Muscle of arm (tissue), 1 donor: ENCODE measurements at regions not wholly inside any gene's neighbourhood (a gene's known extent, or its start where the extent isn't known, plus 50 kb on each side); places are given as distances from the start of the nearest gene placed in this dataset.

Experiments
- DNase-seq: peaks from one replicate; pipeline ENCODE4 v3.0.0-alpha.2; 2013

DNA sequence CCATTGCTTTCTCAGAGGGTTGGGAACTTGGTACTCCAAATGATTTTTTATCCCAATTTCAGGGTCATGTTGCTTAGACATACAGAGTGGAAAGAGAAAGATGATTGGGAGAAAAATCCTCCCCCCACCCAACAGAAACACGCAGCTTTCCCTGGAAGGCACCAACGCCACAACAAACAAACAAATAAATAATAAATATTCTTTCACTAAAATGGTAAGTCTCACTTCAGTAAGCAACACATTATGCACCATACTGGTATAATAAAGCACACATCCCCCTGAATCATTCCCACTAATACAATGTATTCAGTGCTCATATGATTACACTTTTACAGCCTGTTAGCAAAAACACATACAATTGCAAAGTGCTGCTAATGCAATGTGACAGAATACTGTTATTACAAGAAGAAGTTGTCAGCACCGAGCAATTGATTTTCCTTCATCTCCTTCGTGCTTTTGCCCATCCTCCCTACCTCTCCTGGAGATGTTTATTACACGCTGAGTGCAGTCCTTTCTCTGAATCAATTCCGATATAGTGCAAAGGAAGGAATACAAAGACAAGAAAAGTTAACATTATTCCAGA is 359.9 kb downstream of the TXNL1 start:
- no peak for DNase-seq

DNA sequence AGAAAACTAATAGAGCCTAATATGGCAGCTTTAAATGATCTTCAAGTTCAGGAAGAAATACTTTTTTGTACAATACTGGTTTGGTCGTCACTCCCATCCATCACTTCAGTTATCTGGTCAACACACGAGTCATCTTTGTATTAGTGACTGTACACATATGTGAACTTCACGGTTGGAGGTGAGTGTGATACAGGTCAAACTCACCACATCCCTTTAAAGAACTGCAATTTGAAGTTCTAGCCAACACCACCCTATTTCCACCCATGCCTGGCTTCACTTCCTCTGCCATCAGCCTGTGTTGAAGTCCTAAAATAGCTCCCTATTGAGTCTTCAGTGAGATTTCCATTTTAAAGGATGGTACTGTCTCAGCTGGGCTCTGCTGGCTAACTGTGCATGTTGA is 361.9 kb downstream of the TXNL1 start:
- no peak for DNase-seq

DNA sequence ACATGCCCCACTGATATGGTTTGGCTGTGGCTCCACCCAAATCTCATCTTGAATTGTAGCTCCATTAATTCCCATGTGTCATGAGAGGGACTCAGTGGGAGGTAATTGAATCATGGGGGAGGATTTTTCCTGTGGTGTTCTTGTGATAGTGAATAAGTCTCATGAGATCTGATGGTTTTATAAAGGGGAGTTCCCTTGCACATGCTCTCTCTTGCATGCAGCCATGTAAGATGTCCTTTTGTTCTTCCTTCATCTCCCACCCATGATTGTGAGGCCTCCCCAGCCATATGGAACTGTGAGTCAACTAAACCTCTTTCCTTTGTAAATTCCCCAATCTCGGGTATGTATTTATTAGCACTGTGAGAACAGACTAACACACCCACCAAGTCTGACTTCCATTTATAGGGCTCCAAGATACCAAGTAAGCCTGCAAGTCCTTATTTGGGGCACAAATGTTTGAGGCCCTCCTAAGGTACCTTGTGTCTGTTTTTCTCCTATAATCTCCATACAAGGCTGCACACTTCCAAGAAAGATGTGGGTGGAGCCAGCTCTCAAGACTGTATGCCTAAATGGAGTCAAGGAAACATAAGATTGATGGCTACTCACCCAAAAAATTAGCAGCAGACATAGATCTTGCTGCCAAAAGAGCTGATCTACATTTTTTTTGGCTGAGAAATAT is 364.7 kb downstream of the TXNL1 start:
- DNase-seq = no peak

DNA sequence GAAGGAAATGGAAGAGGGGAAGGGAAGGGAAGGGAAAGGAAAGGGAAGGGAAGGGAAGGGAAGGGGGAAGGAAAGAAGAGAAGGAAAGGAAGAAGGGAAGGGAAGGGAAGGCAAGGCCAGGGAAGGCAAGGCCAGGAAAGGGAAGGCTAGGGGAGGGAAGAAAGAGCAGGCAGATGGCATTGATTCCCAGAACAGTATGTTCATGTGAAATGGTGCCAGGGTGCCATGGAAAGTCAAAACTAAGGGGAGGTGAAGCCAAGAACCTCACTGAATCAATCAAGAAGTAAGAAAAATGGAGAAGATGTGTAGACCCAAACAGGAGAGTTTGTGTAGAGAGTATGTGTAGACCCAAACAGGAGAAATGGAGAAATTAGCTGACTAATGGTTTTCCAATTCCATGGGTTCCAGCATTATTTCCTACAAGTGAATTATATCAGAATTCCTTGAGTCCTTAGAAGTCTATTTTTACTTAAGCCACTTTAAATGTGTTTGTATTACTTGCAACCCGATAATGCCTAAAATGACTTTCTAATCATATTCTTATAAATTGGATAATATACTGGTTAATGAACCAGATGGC is 367.6 kb downstream of the TXNL1 start:
- no peak for DNase-seq

DNA sequence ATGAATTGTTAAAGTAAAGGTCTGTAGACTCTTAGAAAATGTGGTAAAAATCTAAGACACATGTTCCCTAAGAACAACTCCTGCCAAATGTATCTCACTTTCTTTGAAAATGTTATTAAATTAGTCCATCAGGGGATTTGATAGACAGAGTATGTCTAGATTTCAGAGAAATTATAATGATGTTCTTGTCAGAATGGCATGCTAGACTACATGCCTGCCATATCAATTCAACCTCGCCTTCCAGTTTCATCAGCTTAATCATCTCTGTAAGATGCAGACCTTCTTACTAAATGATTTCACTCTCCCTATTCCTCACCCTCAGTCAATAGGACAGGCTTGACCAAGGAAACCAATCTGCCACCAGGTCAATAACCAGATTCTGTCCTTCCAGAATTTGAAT is 368.4 kb downstream of the TXNL1 start:
- DNase-seq = no peak

DNA sequence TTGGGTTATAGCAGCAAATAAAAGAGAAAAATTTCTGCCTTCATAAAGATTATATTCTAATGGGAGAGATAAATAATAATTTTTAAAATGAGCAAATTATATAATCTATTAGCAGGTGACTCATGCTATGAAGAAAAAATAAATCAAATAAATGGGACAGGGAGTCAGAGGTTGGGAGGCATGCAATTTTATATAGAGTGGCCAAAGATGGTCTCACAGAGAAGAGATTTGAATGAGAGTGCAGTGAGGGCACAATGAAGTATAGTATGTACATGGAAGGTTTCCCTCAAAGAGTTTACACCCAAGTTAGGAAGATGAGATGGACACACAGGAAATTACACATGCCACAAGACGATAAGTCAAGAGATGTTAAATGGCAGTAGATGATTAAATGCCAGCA is 369.4 kb downstream of the TXNL1 start:
- no peak for DNase-seq

DNA sequence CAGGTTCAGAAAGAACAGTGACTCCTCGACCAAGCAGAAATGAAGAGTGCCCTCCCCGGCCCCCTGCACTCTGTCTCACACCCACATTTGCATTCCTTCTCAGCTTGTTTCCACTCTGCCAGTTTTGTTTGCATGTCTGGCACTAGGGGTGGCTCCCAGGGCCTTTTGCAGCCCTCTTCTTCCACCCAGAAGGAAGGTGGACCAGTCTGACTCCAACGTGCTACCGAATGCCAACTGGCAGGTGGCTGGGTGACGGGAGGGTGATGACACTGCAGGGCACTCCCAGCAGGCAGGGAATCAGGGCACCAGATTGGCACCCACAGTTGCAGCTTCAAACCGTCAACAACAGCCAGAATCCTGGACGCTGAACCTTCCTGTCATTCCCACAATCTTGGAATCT is 371.1 kb downstream of the TXNL1 start:
- DNase-seq = no peak

DNA sequence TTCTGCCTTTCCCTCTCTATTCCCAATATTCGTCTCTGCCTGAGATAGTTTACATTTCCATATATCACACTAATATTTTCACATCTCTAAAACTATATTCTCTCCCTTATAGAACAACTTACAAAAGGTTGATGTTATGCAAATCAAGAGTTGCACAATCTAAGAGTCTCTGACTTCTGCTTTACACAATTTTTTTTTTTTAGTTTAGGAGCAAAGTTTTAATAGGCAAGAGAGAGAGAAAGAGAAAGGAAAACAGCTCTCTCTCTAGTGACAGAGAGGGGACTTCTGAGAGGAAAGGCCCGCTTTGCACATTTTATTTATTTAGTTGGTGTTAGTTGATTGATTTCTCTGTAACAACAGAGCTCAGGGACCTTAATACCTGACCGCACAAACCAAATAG is 380.2 kb downstream of the TXNL1 start:
- DNase-seq = no peak

DNA sequence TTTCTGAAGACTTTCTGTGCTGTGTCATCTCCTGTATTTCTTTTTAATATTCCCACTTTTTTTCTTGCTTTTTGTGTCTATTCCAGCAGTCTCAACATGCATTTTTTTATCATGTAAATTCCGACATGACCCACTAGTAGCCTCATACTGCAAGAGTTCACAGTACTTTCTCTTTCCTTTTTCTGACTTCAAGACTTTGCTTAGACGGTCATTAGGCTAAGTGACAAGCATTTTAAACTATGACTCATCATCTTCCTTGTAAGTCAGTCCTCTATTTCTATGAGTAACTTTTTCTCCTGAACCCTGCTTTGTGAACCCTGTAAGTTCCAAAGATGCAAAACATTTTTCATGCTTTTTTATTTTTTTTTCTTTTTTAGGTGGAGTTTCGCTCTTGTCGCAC is 381.2 kb downstream of the TXNL1 start:
- no peak for DNase-seq

DNA sequence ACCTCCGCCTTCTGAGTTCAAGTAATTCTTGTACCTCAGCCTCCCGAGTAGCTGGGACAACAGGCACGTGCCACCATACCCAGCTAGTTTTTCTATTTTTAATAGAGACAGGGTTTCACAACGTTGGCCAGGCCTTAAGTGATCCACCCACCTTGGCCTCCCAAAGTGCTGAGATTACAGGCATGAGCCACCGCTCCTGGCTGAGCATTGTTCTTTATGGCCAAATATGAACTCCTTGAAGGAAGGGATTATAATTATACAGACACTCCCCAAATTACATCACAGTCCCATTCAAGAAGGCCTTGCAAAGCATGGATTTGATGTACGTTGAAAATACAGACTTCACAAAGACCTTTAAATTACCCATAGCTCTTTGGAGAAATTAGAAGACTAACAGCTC is 381.7 kb downstream of the TXNL1 start:
- no peak for DNase-seq

DNA sequence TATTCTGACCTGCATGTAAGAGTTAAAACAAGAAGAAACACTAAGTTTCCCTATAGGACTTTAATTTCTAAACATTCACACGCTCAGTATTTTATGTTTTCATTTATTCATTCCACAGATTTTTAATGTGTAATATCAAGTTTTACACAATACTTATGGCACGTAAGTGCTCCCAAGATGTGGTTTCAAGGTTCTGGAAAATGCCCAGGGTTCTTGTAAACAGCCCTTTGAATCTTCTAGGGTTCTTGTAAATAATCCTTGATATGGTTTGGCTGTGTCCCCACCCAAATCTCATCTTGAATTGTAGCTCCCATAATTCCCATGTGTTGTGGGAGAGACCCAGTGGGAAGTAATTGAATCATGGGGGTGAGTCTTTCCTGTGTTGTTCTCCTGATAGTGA is 383.0 kb downstream of the TXNL1 start:
- DNase-seq = no peak

DNA sequence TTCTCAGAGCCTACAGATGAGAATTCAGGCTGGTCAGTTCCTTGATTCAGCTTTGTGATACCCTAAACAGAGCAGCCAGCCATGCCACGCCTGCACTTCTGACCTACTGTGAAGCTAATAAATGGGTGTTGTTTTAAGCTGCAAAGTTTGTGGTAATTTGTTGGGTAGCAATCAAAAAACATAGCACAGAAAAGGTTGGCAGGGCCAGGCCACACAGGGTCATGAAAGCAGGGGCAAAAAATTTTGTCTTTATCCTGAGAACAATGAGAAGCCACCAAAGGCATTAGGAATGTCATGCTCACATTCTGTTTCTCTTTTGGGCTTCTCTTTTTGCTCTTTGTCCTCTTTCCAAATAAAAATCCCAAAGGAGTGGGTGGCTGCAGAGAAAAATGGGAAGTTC is 385.9 kb downstream of the TXNL1 start:
- no peak for DNase-seq

DNA sequence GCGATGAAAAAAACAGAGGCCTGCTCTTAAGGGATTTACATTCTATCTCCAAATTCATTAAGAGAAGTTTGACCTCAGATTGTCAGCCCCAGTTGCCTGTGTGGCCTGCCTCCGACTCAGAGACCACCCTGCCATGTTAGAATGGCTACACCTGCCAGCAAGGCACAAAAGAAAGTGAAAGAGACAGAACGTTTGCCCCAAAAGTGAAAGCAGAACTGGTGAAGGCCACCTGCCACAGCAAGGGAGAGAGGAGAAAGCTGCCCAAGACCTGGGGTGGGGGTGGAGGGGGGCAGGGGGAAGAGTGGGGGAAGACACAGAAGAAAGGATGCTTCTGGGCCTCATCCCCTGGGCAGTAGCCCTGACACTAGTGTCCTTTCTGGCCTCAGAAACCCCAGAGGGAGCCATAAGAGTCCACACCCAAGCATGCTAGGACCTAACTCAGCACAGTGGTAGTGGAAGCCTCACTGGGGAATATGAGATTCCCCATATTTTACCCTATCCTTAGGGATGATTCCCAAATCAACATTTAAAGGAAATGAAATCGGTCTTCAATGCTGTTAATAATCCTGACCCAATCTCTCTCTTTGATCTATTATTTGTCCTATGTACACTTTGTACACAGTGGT is 389.7 kb downstream of the TXNL1 start:
- no peak for DNase-seq

DNA sequence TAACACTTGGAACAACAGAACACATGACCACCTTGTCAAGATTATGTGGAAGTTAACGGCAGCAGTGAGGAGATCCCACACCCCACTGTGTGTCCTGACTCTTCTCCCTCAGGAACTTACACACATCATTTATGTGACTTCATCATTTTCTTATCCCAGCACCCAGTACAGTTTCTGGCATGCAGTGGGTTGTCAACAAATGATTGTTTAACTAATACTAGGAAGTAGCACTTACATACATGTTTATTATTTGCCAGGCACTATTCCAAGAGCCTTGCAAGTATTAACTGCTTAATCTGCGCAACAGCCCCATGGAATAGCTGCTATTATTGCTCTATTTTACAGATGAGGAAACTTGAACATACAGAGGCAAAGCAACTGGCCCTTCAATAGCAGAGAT is 391.5 kb downstream of the TXNL1 start:
- no peak for DNase-seq

DNA sequence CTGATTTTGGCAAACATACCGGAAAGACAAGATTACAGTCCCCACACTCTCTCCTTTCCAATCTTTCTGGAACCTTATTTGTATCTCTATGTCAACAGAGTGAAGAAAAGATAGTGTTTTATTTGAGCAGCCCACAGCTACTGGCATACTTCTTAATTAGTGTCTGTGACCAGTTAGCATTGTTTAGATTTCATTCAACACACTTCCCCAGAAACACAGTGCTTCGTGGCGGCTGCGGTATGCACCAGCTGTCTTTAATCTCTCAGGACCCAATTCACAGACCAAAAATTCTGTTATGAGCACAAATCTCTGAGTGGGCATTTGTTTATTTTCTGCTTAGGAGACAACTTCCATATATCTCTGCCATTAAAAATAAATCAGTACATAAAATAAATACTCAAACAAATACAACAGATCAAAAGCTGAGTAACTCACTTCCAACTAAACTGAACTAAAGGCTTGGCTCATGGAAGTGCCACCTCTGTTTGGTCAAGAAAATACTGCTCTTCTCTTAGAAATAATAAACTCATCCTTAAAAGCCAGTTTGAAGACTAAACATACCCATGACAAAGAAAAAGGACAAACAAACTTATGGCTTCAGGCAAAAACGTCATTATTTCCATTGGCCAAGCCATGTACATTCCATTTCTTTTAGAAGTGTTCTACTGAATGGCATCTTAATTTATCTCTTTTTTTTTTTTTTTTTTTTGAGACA is 392.4 kb downstream of the TXNL1 start:
- DNase-seq = no peak

DNA sequence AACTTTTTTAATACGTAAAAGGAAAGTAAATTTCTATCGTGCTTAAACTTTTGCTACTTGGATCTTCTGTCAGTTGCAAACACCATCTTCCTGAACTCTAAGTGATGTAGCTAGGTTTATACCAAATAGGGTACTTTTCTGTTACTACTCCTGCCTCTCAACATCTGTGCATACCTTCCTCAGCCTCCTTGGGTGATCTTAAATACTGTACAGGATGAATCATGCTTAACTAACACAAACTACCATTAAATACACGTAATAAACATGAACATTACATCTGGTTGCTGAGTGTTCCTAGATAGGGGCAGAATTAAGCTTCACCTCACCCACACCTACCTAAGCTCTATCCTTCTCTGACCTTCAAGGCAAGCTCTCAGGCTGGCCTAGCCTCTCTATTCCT is 398.0 kb downstream of the TXNL1 start:
- no peak for DNase-seq

DNA sequence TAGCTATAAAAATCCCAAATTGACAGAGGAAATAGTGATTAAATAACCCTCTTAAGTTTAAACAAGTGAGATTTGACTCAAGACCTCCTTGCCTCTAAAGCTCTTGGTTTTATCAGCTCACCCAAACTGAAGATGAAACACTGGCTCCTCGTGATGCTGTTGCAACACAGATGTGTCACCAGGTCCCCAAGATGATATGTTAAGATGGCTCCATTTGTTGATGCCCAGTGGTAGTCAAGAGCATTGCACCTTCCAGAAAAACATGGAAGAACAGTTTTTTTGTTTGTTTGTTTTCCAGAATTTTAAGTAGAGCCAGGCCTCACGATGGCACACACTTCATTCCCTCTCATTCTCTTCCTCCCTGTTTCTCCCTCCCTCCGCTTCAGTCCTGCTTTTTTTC is 399.8 kb downstream of the TXNL1 start:
- no peak for DNase-seq

DNA sequence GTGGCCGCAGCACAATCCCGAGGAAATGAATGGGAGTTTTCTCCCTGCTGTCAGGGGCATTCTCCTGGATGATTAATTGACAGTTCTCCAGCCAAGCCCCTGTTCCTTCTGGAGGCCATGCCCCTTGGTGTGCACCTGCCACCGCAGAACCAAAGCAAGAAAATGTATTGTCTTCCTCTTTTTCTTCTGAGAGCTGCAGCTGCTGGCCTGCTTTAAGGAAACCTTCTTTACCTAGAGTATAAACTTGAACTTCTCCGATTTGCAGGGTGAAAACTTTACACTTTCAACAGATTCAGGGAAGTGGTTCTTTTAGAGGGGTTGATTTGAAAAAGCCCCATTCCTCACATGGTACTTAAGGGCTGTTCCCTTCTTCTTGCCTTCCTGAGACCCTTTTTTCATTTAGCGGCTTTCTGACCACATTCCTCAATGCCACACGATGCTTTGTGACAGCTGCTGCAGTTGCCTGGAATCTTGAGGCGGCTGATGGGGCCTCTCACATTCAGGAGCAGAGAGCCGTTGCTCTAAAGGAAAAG is 402.8 kb downstream of the TXNL1 start:
- DNase-seq = no peak

DNA sequence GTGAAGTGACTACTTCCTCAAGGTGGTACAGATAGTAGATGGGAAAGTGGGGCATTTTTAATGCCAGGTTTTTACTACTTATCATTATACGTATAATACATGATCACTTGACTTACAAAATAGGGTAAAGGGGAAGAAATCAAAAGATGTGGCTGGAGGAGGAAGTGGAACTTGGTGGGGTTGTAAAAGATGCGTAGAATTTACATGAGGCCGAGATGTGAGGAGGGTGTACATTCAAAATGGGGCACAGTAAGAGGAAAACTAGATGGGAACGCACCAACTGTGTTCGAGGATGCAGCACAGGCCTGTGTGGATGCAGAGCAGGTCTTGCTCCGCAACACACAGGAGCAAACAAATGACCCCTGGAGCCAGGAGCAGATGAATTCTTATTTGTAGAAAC is 403.3 kb downstream of the TXNL1 start:
- DNase-seq = no peak

DNA sequence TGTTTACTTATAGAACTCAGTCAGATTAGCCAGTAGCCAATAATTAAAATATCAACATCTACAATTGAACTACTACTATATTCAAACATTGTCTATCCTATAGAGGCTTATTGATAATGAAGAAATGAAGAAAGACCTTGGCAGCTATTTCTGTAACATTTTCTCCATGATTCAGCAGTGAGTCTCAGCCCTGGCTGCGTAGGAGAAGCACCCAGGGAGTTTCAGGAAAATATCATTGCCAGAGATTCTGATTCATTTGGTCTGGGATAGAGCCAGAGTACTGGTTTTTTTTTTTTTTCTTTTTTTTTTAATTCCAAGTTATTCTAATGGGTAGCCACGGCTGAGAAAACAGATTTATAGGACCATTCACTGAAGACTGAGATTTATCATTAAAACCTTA is 404.8 kb downstream of the TXNL1 start:
- DNase-seq = no peak

DNA sequence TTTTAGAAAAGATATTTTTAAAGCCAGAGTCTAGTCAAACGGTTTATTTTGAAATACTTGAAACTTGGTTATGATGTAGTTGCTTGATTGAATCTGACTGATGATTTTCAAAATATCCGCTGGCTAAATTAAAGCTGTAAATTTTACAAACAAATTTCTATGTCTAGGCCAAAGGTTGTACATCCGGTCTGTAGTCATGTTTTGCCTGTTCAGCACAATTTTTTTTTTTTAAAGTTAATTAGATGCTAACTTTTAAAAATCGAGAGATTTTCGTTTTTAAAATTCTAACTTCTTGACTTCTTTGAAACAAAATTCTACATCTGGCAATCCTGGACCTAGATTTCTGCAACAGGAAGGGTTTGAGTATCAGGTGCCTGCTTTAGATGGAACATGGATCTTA is 412.4 kb downstream of the TXNL1 start:
- no peak for DNase-seq
